ENCODE measurements at regions not wholly inside any gene's neighbourhood (a gene's known extent, or its start where the extent isn't known, plus 50 kb on each side); places are given as distances from the start of the nearest gene placed in this dataset.

DNA sequence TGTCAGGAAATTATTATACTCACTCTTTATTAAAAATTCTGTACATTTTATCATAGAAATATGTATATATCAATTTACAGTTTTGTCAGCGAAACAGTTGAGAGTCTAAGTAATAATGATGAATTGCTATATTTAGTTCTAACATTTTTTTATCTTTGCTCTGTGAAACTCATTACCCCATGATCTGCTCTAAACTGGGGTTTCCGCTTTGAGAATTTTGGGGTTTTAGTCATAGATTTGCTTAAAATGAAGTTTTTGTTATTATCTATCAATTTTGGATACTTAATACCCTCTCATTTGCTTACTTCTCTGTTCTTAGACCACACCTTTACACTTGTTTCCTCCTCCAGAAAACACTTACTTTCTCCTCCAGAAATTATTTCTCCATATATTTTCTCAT, 333.8 kb upstream of the MPDZ start:
- ChIA-PET POLR2A (no interaction called here), SMC1A (ENCODE audit: uncharacterized antibody, unreplicated experiment) (no interaction called here), CTCF (no interaction called here), RAD21 (ENCODE audit: unreplicated experiment) (no interaction called here)
- ATAC-seq, result no peak
- Histone ChIP-seq H3K9me3 (replicated peaks; ENCODE audit: control insufficient read depth, insufficient read depth, low read length) (no peaks in the 10 kb centered on the region), H3K27me3 (replicated peaks in 1 of 2; ENCODE audit: control insufficient read depth in 2 of 2, insufficient read depth in 2 of 2, low read length in 1 of 2) (no peaks in the 10 kb centered on the region), H3K9ac (ENCODE audit: control insufficient read depth, insufficient read depth, low read length) (no peak overlapping the region), H4K20me1 (ENCODE audit: control insufficient read depth, insufficient read depth) (no peaks in the 10 kb centered on the region), H3K4me2 (ENCODE audit: control insufficient read depth, insufficient read depth) (no peak overlapping the region), H3K27ac (ENCODE audit: control insufficient read depth, insufficient read depth) (no peak overlapping the region), H3K4me1 (ENCODE audit: control insufficient read depth, insufficient read depth, low read length) (no peaks in the 10 kb centered on the region), H3K4me3 (no peak overlapping the region), H2AFZ (ENCODE audit: control insufficient read depth, low read depth, low read length) (no peak overlapping the region), H3K36me3 (ENCODE audit: control insufficient read depth in 2 of 2, insufficient read depth in 2 of 2, low read length in 1 of 2) (no peaks in the 10 kb centered on the region), H3K79me2 (ENCODE audit: control insufficient read depth, insufficient read depth, low read length) (no peaks in the 10 kb centered on the region)
- FAIRE-seq, result no peak
- BruUV-seq (replicated peaks), result no TSS peak
- TF ChIP-seq EZH2 (IDR thresholded peaks at IDR 0.05; ENCODE audit: borderline replicate concordance, control insufficient read depth, low read depth, low read length) (no peak), MTA3 (IDR thresholded peaks at IDR 0.05; ENCODE audit: borderline replicate concordance, low read length) (no peak), BRCA1 (IDR thresholded peaks at IDR 0.05; ENCODE audit: low read depth, low read length) (no peak), CHD4 (IDR thresholded peaks at IDR 0.05) (no peak), NFYA (IDR thresholded peaks at IDR 0.05; ENCODE audit: borderline replicate concordance, low read depth, low read length) (no peak), PML (IDR thresholded peaks at IDR 0.05; ENCODE audit: low read length) (no peak), SRF (IDR thresholded peaks at IDR 0.05; ENCODE audit: low read depth in 2 of 2, low read length in 2 of 2) (no peak), HDGF (IDR thresholded peaks at IDR 0.05) (no peak), CBX3 (IDR thresholded peaks at IDR 0.05; ENCODE audit: borderline replicate concordance, low read depth) (no peak), RUNX3 (IDR thresholded peaks at IDR 0.05; ENCODE audit: low read length) (no peak), POLR2AphosphoS5 (IDR thresholded peaks at IDR 0.05; ENCODE audit: low read length) (no peak), BCL11A (IDR thresholded peaks at IDR 0.05; ENCODE audit: low read depth, low read length) (no peak), KLF5 (IDR thresholded peaks at IDR 0.05; ENCODE audit: partially characterized antibody) (no peak), RAD21 (IDR thresholded peaks at IDR 0.05; ENCODE audit: insufficient read depth, low read depth, low read length) (no peak), E4F1 (IDR thresholded peaks at IDR 0.05; ENCODE audit: borderline replicate concordance, partially characterized antibody) (no peak), NFIC (IDR thresholded peaks at IDR 0.05; ENCODE audit: low read depth, low read length) (no peak), SPI1 (IDR thresholded peaks at IDR 0.05; ENCODE audit: borderline replicate concordance, insufficient read depth, low read depth, low read length) (no peak)
- no peak for DNase-seq (ENCODE audit: low read depth, low spot score)
- 43% methylated on average over 2 of the region's 2 CpGs for WGBS (ENCODE audit: insufficient coverage, insufficient replicate concordance, low lambda C conversion rate, missing lambda C conversion rate)
- in situ Hi-C loops (cut with MboI) (no loop called here), intact Hi-C loops (cut with micrococcal nuclease; ENCODE audit: unreplicated experiment) (no loop called here)
